Esophagus squamous epithelium (tissue), 5 donors: ENCODE measurements at regions not wholly inside any gene's neighbourhood (a gene's known extent, or its start where the extent isn't known, plus 50 kb on each side); places are given as distances from the start of the nearest gene placed in this dataset.

Experiments
- DNase-seq: peaks from one replicate; lab custom pipeline; 2025; lab: John Stamatoyannopoulos, UW
- H3K27ac ChIP-seq, 4 donors: fragments of 200-600 bp; sonication (generic); one replicate each; pipeline ENCODE4 v1.5.1; 2016 to 2019; ENCODE audit warnings: mild to moderate bottlenecking in 1 of 4
- H3K27me3 ChIP-seq, 4 donors: fragments of 200-600 bp; sonication (generic); 1 replicate in 3 of 4; 2 replicates in 1 of 4; pipeline versions ENCODE4 v1.5.1 to v1.6.0; 2017 to 2021; ENCODE audit warnings: antibody characterized with exemption in 1 of 4
- H3K36me3 ChIP-seq, 3 donors: fragments of 200-600 bp; sonication (generic); one replicate each; pipeline ENCODE4 v1.5.1; 2016 to 2019
- H3K4me1 ChIP-seq, 3 donors: fragments of 200-600 bp; sonication (generic); one replicate each; pipeline ENCODE4 v1.5.1; 2017 to 2019
- H3K4me3 ChIP-seq, 4 donors: fragments of 200-600 bp; sonication (generic); 1 replicate in 3 of 4; 2 replicates in 1 of 4; pipeline ENCODE4 v1.5.1; 2016 to 2019; ENCODE audit warnings: mild to moderate bottlenecking in 2 of 4, moderate library complexity in 1 of 4
- H3K9me3 ChIP-seq, 3 donors: fragments of 200-600 bp; sonication (generic); one replicate each; pipeline ENCODE4 v1.5.1; 2016 to 2019
- CTCF ChIP-seq, 6 experiments: fragments of 450-650 bp in 4 of 6; fragments of 200-600 bp in 2 of 6; sonication (generic) in 2 of 6; IDR thresholded peaks; one replicate each; pipeline ENCODE4 v1.5.1; 2016 to 2019; ENCODE audit warnings: antibody characterized with exemption in 6 of 6, mild to moderate bottlenecking in 4 of 6, moderate library complexity in 4 of 6
- POLR2A ChIP-seq, 4 donors: fragments of 450-650 bp; IDR thresholded peaks; one replicate each; pipeline ENCODE4 v1.6.1; 2017; ENCODE audit warnings: antibody characterized with exemption in 4 of 4, mild to moderate bottlenecking in 4 of 4, moderate library complexity in 3 of 4
- WGBS, 2 donors: methylation state at CpG; one replicate each; pipeline ENCODE4 v1.1.5; 2018; 5-methylcytosine and 5-hydroxymethylcytosine counted together
- intact Hi-C: fragments of 100-400 bp; cut with DNase I; formaldehyde crosslinking; loops from one replicate; pipeline ENCODE4 v1.15.0; 2022
- donor health status: DM: yes; HTN: yes; CAD: no.

GRCh38 chr5:68116408-68116807 is 99.1 kb upstream of the PIK3R1 start:
- WGBS, 2 donors: 63 to 76% methylated on average over 2 of the region's 2 CpGs
- no peak overlapping the region for H3K4me3 ChIP-seq
- no peak for TF ChIP-seq POLR2A (IDR thresholded peaks at IDR 0.05)
- TF ChIP-seq CTCF (IDR thresholded peaks at IDR 0.05): no peak
- intact Hi-C loops: no loop called here
- no peak overlapping the region for H3K27ac ChIP-seq
- no peaks in the 10 kb centered on the region for H3K36me3 ChIP-seq
- DNase-seq: no peak
- no peaks in the 10 kb centered on the region for H3K9me3 ChIP-seq
- H3K27me3 ChIP-seq: no peaks in the 10 kb centered on the region
- no peaks in the 10 kb centered on the region for H3K4me1 ChIP-seq

GRCh38 chr5:68115584-68115983 is 100.0 kb upstream of the PIK3R1 start:
- Histone ChIP-seq H3K27me3 (no peaks in the 10 kb centered on the region), H3K4me3 (no peak overlapping the region), H3K36me3 (no peaks in the 10 kb centered on the region), H3K27ac (no peak overlapping the region), H3K4me1 (no peaks in the 10 kb centered on the region), H3K9me3 (no peaks in the 10 kb centered on the region)
- TF ChIP-seq POLR2A (IDR thresholded peaks at IDR 0.05) (no peak), CTCF (IDR thresholded peaks at IDR 0.05) (no peak)
- WGBS, 2 donors: 80 to 89% methylated on average over 2 of the region's 2 CpGs
- intact Hi-C loops: no loop called here
- no peak for DNase-seq

- no peaks in the 10 kb centered on the region for H3K4me1 ChIP-seq
- intact Hi-C loops: no loop called here
- H3K27ac ChIP-seq: no peak overlapping the region
- H3K27me3 ChIP-seq: no peaks in the 10 kb centered on the region
- H3K36me3 ChIP-seq: no peaks in the 10 kb centered on the region
- H3K9me3 ChIP-seq: no peaks in the 10 kb centered on the region
- H3K4me3 ChIP-seq: no peak overlapping the region
- 66 to 79% methylated on average over 2 of the region's 2 CpGs for WGBS, 2 donors
- TF ChIP-seq CTCF (IDR thresholded peaks at IDR 0.05) (no peak), POLR2A (IDR thresholded peaks at IDR 0.05) (no peak)
- no peak for DNase-seq
These were observed 101.0 kb upstream of the PIK3R1 start for GRCh38 chr5:68114378-68115040.

GRCh38 chr5:68112658-68113057 is 102.9 kb upstream of the PIK3R1 start:
- no peak for DNase-seq
- no peaks in the 10 kb centered on the region for H3K9me3 ChIP-seq
- intact Hi-C loops: no loop called here
- TF ChIP-seq CTCF (IDR thresholded peaks at IDR 0.05) (no peak), POLR2A (IDR thresholded peaks at IDR 0.05) (no peak)
- H3K27ac ChIP-seq: no peak overlapping the region
- WGBS, 2 donors: 54 to 91% methylated on average over 2 of the region's 2 CpGs
- no peaks in the 10 kb centered on the region for H3K27me3 ChIP-seq
- no peaks in the 10 kb centered on the region for H3K4me1 ChIP-seq
- H3K4me3 ChIP-seq: no peak overlapping the region
- no peaks in the 10 kb centered on the region for H3K36me3 ChIP-seq

GRCh38 chr5:68110894-68111293 is 104.7 kb upstream of the PIK3R1 start:
- no peak for DNase-seq
- no peaks in the 10 kb centered on the region for H3K4me1 ChIP-seq
- no peak overlapping the region for H3K4me3 ChIP-seq
- H3K27ac ChIP-seq: no peak overlapping the region
- no peaks in the 10 kb centered on the region for H3K9me3 ChIP-seq
- H3K27me3 ChIP-seq: no peaks in the 10 kb centered on the region
- no peaks in the 10 kb centered on the region for H3K36me3 ChIP-seq
- TF ChIP-seq POLR2A (IDR thresholded peaks at IDR 0.05): no peak
- TF ChIP-seq CTCF (IDR thresholded peaks at IDR 0.05): no peak
- WGBS, 2 donors: 63 to 70% methylated on average over 1 of the region's 1 CpG
- intact Hi-C loops: no loop called here
